ENCODE measurements at regions not wholly inside any gene's neighbourhood (a gene's known extent, or its start where the extent isn't known, plus 50 kb on each side); places are given as distances from the start of the nearest gene placed in this dataset.
A peak's percentile ranks its signal among the peaks of the same experiment; 100 is the strongest.

DNA sequence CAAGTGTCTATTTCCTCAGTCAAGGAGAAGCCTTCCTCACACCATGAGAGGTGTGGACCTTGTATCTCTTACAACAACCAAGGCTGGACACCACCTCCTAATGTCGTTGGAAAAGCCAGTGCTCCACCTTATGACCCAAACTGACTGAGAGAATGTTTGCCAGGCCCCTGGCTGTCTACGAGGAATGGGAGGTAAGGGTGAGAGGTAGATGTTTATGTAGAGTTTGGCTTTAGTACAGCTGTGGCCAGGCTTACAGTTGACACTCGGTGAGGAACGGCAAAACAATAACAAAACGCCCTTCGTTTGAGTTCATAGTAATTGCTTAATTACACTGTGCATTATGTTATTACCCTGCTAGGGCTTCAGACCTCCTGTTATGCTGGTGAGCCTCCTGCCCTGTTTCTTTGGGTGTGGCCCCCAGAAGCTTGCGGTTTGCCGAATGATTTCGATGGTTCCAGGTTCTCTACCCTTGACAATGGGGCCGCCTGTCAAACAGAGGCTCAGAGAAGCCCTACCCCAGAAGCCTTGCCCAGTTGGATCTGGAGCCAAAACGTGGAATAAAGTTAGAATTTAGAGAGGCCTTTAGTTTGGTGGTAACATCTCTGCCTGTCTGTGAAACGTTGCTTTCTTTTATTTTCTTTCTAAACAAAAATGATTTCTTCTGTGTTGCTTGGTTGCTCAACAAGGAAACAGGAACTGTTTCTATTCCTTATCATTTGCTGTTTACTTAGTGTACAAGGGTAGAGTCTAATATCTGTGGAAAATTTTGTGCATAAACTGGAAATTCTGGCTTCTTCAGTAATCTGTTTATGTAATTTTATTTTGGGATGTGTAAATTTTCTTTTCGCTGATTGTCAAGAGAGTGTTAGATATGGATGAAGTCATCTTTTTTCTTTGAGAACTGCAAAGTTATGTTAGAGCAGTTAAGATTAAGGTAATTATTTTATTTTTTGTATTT is 60.4 kb upstream of the FOXQ1 start:
- no peak overlapping the region; the same call in 1 of the 2 replicates for H3K27ac ChIP-seq (ENCODE audit: extremely low read depth, low read depth, low read length)
- ChIA-PET POLR2A (no interaction called here), CTCF (interaction anchor here (0.5 to 0.7 kb wide), 2 partner anchors 174 to 339 kb away, joined by 3 to 4 read pairs; no protein-coding TSS in a partner anchor)
- TF ChIP-seq ZNF423 (tag by site-specific recombination; IDR thresholded peaks at IDR 0.05): 0 out of 2 replicates have a peak, but pooled peaks have one; percentile 20
- peak; percentile 46 for TF ChIP-seq OSR2 (tag by site-specific recombination; IDR thresholded peaks at IDR 0.05)
- 0 out of 2 replicates have a peak, but pooled peaks have one; percentile 14 for TF ChIP-seq ZNF335 (tag by site-specific recombination; conservative IDR thresholded peaks at IDR 0.05)
- peak; percentile 27; the same call in 1 of the 2 replicates for TF ChIP-seq ZBTB8A (tag by site-specific recombination; IDR thresholded peaks at IDR 0.05)
- TF ChIP-seq ZNF776 (tag by site-specific recombination; IDR thresholded peaks at IDR 0.05; ENCODE audit: borderline replicate concordance): no peak
- TF ChIP-seq, protein P1, sequence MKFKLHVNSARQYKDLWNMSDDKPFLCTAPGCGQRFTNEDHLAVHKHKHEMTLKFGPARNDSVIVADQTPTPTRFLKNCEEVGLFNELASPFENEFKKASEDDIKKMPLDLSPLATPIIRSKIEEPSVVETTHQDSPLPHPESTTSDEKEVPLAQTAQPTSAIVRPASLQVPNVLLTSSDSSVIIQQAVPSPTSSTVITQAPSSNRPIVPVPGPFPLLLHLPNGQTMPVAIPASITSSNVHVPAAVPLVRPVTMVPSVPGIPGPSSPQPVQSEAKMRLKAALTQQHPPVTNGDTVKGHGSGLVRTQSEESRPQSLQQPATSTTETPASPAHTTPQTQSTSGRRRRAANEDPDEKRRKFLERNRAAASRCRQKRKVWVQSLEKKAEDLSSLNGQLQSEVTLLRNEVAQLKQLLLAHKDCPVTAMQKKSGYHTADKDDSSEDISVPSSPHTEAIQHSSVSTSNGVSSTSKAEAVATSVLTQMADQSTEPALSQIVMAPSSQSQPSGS (tag by site-specific recombination; IDR thresholded peaks at IDR 0.05; ENCODE audit: low read depth): peak; percentile 83
- TF ChIP-seq ZNF600 (tag by site-specific recombination; IDR thresholded peaks at IDR 0.05): peak; percentile 30; the same call in 1 of the 2 replicates
- no peak for TF ChIP-seq YY1 (tag by site-specific recombination; IDR thresholded peaks at IDR 0.05)
- TF ChIP-seq, protein P2, sequence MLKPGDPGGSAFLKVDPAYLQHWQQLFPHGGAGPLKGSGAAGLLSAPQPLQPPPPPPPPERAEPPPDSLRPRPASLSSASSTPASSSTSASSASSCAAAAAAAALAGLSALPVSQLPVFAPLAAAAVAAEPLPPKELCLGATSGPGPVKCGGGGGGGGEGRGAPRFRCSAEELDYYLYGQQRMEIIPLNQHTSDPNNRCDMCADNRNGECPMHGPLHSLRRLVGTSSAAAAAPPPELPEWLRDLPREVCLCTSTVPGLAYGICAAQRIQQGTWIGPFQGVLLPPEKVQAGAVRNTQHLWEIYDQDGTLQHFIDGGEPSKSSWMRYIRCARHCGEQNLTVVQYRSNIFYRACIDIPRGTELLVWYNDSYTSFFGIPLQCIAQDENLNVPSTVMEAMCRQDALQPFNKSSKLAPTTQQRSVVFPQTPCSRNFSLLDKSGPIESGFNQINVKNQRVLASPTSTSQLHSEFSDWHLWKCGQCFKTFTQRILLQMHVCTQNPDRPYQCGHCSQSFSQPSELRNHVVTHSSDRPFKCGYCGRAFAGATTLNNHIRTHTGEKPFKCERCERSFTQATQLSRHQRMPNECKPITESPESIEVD (tag by site-specific recombination; IDR thresholded peaks at IDR 0.05): peak; percentile 61
- peak; percentile 82 for TF ChIP-seq KLF17 (tag by site-specific recombination; IDR thresholded peaks at IDR 0.05)
- no peak for TF ChIP-seq MYNN (tag by site-specific recombination; IDR thresholded peaks at IDR 0.05; ENCODE audit: borderline replicate concordance)
- TF ChIP-seq ZNF561 (tag by site-specific recombination; IDR thresholded peaks at IDR 0.05; ENCODE audit: borderline replicate concordance): no peak
- TF ChIP-seq, protein P3, sequence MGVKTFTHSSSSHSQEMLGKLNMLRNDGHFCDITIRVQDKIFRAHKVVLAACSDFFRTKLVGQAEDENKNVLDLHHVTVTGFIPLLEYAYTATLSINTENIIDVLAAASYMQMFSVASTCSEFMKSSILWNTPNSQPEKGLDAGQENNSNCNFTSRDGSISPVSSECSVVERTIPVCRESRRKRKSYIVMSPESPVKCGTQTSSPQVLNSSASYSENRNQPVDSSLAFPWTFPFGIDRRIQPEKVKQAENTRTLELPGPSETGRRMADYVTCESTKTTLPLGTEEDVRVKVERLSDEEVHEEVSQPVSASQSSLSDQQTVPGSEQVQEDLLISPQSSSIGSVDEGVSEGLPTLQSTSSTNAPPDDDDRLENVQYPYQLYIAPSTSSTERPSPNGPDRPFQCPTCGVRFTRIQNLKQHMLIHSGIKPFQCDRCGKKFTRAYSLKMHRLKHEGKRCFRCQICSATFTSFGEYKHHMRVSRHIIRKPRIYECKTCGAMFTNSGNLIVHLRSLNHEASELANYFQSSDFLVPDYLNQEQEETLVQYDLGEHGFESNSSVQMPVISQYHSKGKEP (tag by site-specific recombination; IDR thresholded peaks at IDR 0.05): 0 out of 2 replicates have a peak, but pooled peaks have one; percentile 20
- TF ChIP-seq, protein P4, sequence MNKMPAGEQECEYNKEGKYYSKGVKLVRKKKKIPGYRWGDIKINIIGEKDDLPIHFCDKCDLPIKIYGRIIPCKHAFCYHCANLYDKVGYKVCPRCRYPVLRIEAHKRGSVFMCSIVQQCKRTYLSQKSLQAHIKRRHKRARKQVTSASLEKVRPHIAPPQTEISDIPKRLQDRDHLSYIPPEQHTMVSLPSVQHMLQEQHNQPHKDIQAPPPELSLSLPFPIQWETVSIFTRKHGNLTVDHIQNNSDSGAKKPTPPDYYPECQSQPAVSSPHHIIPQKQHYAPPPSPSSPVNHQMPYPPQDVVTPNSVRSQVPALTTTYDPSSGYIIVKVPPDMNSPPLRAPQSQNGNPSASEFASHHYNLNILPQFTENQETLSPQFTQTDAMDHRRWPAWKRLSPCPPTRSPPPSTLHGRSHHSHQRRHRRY (tag by site-specific recombination; IDR thresholded peaks at IDR 0.05): no peak
- TF ChIP-seq ZNF132 (tag by site-specific recombination; IDR thresholded peaks at IDR 0.05; ENCODE audit: borderline replicate concordance): no peak
- peak; percentile 91 for TF ChIP-seq KLF1 (tag by site-specific recombination; IDR thresholded peaks at IDR 0.05)
- TF ChIP-seq ZNF664 (tag by site-specific recombination; IDR thresholded peaks at IDR 0.05): no peak
- TF ChIP-seq, protein P5, sequence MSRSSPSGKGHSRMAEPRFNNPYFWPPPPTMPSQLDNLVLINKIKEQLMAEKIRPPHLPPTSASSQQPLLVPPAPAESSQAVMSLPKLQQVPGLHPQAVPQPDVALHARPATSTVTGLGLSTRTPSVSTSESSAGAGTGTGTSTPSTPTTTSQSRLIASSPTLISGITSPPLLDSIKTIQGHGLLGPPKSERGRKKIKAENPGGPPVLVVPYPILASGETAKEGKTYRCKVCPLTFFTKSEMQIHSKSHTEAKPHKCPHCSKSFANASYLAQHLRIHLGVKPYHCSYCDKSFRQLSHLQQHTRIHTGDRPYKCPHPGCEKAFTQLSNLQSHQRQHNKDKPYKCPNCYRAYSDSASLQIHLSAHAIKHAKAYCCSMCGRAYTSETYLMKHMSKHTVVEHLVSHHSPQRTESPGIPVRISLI (tag by site-specific recombination; IDR thresholded peaks at IDR 0.05): no peak
- no peak for TF ChIP-seq ZNF175 (tag by site-specific recombination; IDR thresholded peaks at IDR 0.05)
- no peak for TF ChIP-seq SP2 (tag by site-specific recombination; IDR thresholded peaks at IDR 0.05)
- TF ChIP-seq ZNF140 (tag by site-specific recombination; IDR thresholded peaks at IDR 0.05): no peak
- peak; percentile 56; the same call in 1 of the 2 replicates for TF ChIP-seq SP7 (tag by site-specific recombination; IDR thresholded peaks at IDR 0.05)
- no peak for TF ChIP-seq ZNF354C (tag by site-specific recombination; IDR thresholded peaks at IDR 0.05; ENCODE audit: borderline replicate concordance, low read depth)
- no peak for TF ChIP-seq ZNF777 (tag by site-specific recombination; IDR thresholded peaks at IDR 0.05; ENCODE audit: borderline replicate concordance)

More for the DNA sequence above, 60.4 kb upstream of the FOXQ1 start:
- Histone ChIP-seq H3K9me3 (ENCODE audit: control insufficient read depth, insufficient read depth, low read depth, low read length) (no peaks in the 10 kb centered on the region), H3K36me3 (ENCODE audit: control insufficient read depth in 2 of 2, insufficient read depth in 1 of 2, low read length in 2 of 2) (no peaks in the 10 kb centered on the region), H3K4me1 (ENCODE audit: control insufficient read depth, insufficient read depth, low read length) (peaks cover 8% of the 10 kb centered on the region), H3K4me3 (ENCODE audit: low read depth, low read length) (no peak overlapping the region)
